HL-60 (cell line): ENCODE measurements at regions not wholly inside any gene's neighbourhood (a gene's known extent, or its start where the extent isn't known, plus 50 kb on each side); places are given as distances from the start of the nearest gene placed in this dataset.

Source experiments
- DNase-seq, 2 experiments: peaks; one replicate each; pipeline ENCODE4 v3.0.0-alpha.2; 2010 to 2020; ENCODE audit warnings: low read depth in 1 of 2, low spot score in 1 of 2
- H3K27ac ChIP-seq: fragments of 250-450 bp; sonication (Bioruptor Pico); replicated peaks from 2 replicates; pipeline ENCODE4 v1.5.1; 2020; ENCODE audit warnings: mild to moderate bottlenecking, moderate library complexity
- H3K27me3 ChIP-seq: fragments of 250-450 bp; sonication (Bioruptor Pico); 2 replicates; pipeline ENCODE4 v1.5.1; 2021; ENCODE audit warnings: mild to moderate bottlenecking, moderate library complexity; ENCODE audit not compliant: insufficient read depth, poor library complexity, severe bottlenecking
- H3K4me3 ChIP-seq: replicated peaks from 2 replicates; pipeline ENCODE4 v1.5.1; 2011; ENCODE audit warnings: mild to moderate bottlenecking, control low read depth, low read length; ENCODE audit not compliant: insufficient read depth
- CTCF ChIP-seq: IDR thresholded peaks from one replicate; pipeline ENCODE4 v1.5.1; 2011; ENCODE audit warnings: low read length, control low read depth, inconsistent platforms; ENCODE audit not compliant: insufficient read depth
- GABPA ChIP-seq: IDR thresholded peaks from 2 replicates; pipeline ENCODE4 v1.6.1; 2012; ENCODE audit warnings: low read depth
- POLR2AphosphoS5 ChIP-seq: IDR thresholded peaks from 2 replicates; pipeline ENCODE4 v1.6.1; 2012; ENCODE audit warnings: low read depth
- REST ChIP-seq: IDR thresholded peaks from 2 replicates; pipeline ENCODE4 v1.6.1; 2012; ENCODE audit warnings: low read depth; ENCODE audit not compliant: insufficient replicate concordance
- SPI1 ChIP-seq: IDR thresholded peaks from 2 replicates; pipeline ENCODE4 v1.6.1; 2012; ENCODE audit warnings: low read depth, mild to moderate bottlenecking, borderline replicate concordance

GRCh38 chr17:53420035-53420641 lies 402.6 kb upstream of the KIF2B start:
- Histone ChIP-seq H3K27me3 (no peaks in the 10 kb centered on the region), H3K4me3 (no peak overlapping the region), H3K27ac (no peak overlapping the region)
- DNase-seq = no peak
- TF ChIP-seq GABPA (no peak), POLR2AphosphoS5 (no peak), CTCF (no peak), REST (no peak), SPI1 (no peak)

- DNase-seq = no peak
- no peaks in the 10 kb centered on the region for H3K27me3 ChIP-seq
- no peak overlapping the region for H3K4me3 ChIP-seq
- H3K27ac ChIP-seq = no peak overlapping the region
- TF ChIP-seq POLR2AphosphoS5 (no peak), CTCF (no peak), REST (no peak), SPI1 (no peak)
Observed at GRCh38 chr17:53409588-53409987, 413.1 kb upstream of the KIF2B start.

- TF ChIP-seq GABPA (no peak), POLR2AphosphoS5 (no peak), REST (no peak), CTCF (no peak), SPI1 (no peak)
- no peak overlapping the region for H3K4me3 ChIP-seq
- no peaks in the 10 kb centered on the region for H3K27me3 ChIP-seq
- H3K27ac ChIP-seq = no peak overlapping the region
- DNase-seq = no peak
Observed at GRCh38 chr17:53406907-53407306, 415.8 kb upstream of the KIF2B start.
